Activated CD8-positive, alpha-beta memory T cell treated with anti-CD3 and anti-CD28 coated beads, Interleukin-2, amount 50 U/mL, for 24 hours (primary cell): ENCODE measurements at regions not wholly inside any gene's neighbourhood (a gene's known extent, or its start where the extent isn't known, plus 50 kb on each side); places are given as distances from the start of the nearest gene placed in this dataset.

ENCODE experiments used
- DNase-seq: peaks from one replicate; pipeline ENCODE4 v3.0.0-alpha.2; 2020; ENCODE audit errors: extremely low read depth

DNA sequence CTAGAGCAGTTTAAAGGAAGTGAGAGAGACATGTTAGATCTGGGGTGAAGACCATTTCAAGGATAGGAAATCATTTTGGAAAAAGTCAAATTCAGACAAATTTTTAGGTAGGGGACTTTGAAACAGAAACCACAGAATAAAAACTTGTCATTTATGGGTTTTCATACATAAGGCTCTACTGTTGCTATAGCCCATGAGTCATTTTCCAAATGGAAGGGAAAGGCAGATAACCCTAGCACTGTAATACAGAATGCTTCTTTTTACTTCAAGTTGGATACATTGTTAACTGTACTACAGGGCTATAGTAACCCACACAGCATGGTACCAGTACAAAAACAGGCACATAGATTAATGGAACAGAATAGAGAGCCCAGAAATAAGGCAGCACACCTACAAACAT is 455.4 kb downstream of the EBF1 start:
- no peak for DNase-seq

GRCh38 chr5:158643840-158644239 is 455.9 kb downstream of the EBF1 start:
- no peak for DNase-seq

- no peak for DNase-seq
Measured at GRCh38 chr5:158642879-158643278, 456.8 kb downstream of the EBF1 start.

DNA sequence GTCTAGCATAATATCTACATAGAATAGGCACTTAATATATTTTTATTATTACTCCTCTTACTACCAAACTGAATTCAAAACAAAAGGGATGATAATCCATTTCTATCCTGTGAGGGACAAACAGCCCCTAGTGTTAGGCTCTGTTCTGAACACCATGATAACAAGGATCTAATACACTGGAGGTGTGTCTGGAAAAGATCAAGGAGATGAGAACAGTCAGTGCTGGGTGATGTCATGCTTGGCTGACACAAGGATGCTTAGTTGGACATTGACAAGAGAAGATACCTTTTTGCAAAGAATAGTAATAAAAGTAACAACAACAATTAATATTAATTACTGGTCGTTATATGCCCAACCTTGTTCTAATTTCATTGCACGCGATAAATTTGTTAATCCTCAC is 458.7 kb downstream of the EBF1 start:
- DNase-seq: no peak

DNA sequence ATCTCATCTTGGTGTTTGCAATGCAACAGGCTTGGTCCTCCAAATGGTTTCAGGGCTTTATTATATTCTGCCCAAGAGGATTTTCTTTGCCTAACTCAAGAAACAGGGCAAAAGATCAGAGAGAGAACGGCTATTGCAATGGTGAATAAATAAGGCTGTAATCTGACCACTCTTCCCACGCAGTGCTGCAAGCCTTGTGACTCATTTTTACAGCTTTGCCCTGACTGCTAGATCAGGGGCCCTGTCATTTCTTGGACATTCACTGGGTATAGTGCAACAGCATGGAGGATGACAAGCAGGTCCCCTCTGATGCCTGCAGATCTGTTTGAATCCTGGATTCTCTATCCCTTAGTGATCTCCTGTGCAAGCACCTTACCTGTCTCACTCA is 459.1 kb downstream of the EBF1 start:
- no peak for DNase-seq

GRCh38 chr5:158639881-158640592 is 459.7 kb downstream of the EBF1 start:
- DNase-seq: no peak

- no peak for DNase-seq
Measured at GRCh38 chr5:158638396-158638795, 461.3 kb downstream of the EBF1 start.

DNA sequence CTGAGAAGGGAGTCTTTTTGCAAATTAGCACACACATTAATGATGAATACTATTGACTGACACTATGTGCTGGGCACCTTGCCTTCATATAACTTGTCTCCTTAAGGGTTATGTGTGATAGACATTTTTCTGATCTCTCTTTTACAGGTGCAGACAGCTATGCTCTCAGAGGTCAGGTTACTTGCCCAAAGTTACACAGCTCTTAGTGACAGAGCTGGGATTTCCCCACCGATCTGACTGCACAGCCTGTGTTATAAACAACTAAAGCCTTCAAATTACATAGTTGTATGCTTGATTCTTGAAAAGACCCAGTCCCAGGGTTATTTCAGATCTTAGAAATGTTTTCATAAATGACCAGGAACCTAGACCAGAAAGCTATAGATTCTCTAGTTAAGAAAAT is 462.7 kb downstream of the EBF1 start:
- no peak for DNase-seq

DNA sequence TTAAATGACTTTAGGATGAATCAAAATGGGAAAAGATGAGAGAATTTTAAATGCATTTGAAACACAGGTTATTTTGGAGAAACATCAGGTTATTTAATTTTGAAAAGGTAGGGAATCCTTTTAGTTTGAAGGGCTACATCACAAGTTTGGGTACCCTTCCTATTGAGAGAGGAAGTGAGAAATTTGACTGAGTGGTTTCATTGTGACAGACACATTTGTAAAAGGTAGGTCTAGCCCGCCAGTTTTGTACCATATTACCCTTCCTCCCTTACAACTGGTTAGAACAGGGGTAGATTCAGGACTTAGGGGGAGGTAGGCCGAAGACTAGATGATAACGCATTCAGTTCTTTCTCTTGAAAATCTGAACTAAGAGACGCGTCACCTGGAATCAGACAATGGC is 464.2 kb downstream of the EBF1 start:
- DNase-seq: no peak

- DNase-seq: no peak
Measured at GRCh38 chr5:158634714-158635113, 465.0 kb downstream of the EBF1 start.

- DNase-seq: no peak
Measured at GRCh38 chr5:158629591-158630312, 470.0 kb downstream of the EBF1 start.

GRCh38 chr5:158626718-158627117 is 473.0 kb downstream of the EBF1 start:
- no peak for DNase-seq

GRCh38 chr5:158623971-158624370 is 475.7 kb downstream of the EBF1 start:
- DNase-seq: no peak

DNA sequence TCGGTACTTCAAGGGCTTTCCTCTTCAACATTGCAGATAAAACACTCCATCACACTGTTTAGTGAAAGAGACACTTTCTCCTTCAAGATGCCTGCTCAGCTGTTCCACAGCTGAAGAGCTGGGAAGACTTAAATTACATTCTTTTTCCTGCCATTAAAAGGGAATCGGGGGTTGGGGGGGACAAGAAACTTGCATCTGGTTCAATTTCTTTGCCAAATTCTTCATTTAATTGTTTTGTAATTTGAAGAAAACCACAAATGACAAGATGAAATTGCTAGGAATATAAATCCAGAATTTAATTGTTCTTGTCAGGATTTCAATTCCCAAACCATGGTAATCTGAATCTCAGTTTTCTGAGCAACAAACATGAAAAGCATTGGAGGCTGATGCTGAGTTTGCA is 478.3 kb downstream of the EBF1 start:
- DNase-seq: no peak

- no peak for DNase-seq
Measured at GRCh38 chr5:158619083-158619788, 480.5 kb downstream of the EBF1 start.

DNA sequence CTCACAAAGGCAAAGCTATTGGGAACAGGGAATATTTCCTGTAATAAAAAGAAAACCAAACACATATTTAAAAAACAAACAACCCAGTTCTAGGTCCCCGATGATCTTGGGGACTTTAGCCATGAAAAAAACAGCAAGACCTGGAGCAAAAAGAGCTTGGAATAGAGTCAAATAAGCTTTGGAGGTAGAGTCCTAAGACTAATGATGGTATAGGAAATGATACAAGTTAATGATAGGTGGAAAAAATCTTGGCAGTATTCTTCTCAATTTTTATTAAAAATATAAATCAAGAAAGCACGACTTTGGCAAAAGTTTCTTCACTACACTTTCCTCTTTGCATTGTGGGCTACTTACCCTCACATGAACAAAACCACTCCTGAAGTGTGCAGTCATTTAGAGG is 481.5 kb downstream of the EBF1 start:
- no peak for DNase-seq

- DNase-seq: no peak
Measured at GRCh38 chr5:158616707-158617106, 483.0 kb downstream of the EBF1 start.

- no peak for DNase-seq
Measured at GRCh38 chr5:158614951-158615350, 484.8 kb downstream of the EBF1 start.

DNA sequence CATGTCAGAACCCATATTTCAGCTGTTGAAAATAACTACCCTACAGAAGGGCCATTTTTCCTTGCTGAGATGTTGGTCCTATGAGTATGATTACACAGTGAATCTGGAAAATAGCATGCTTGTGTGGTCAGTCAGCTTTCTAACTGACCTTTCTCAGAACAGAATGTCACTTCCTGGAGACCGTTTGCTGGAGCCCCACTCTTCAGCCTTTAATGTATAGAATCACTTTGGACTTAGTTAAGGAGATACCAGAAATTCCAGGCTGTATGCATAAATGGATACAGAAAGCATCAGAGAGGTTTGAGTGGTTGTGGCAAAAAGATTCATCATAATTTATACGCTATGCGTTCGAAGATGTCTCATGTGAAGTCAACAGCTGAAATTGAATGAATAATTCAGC is 488.1 kb downstream of the EBF1 start:
- DNase-seq: no peak

- no peak for DNase-seq
Measured at GRCh38 chr5:158610051-158610415, 489.7 kb downstream of the EBF1 start.

GRCh38 chr5:158609333-158610050 is 490.2 kb downstream of the EBF1 start:
- DNase-seq: no peak

- DNase-seq: no peak
Measured at GRCh38 chr5:158607088-158607487, 492.6 kb downstream of the EBF1 start.
